ENCODE measurements at regions not wholly inside any gene's neighbourhood (a gene's known extent, or its start where the extent isn't known, plus 50 kb on each side); places are given as distances from the start of the nearest gene placed in this dataset.

DNA sequence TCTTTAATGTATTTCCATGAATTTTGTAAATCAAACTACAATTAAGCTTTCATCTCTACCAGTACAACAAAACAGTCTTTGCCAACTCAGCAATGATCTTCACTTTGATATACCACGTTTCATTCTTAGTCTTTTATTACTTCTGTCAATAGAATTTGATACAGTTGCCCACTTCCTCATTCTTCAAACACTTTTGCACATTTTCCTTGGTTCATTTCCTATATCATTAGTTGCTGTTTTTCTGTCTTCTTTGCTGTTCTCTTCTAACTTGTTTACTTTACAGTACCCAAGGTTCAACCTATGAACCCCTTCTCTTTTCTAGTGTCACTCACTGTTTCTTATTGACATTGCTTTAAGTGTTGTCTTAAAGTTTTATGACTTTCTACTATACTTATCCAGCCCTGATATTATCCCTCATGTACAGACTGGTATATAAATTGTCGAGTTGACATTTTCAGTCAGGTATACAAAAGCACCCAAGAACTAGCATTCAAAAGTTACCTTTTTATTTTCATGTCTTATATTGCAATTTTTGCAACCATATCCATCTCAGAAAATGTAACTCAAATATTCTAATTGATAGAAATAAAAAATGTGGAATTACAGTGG is 903.1 kb downstream of the NSUN3 start (continued):
- TF ChIP-seq, protein P1, sequence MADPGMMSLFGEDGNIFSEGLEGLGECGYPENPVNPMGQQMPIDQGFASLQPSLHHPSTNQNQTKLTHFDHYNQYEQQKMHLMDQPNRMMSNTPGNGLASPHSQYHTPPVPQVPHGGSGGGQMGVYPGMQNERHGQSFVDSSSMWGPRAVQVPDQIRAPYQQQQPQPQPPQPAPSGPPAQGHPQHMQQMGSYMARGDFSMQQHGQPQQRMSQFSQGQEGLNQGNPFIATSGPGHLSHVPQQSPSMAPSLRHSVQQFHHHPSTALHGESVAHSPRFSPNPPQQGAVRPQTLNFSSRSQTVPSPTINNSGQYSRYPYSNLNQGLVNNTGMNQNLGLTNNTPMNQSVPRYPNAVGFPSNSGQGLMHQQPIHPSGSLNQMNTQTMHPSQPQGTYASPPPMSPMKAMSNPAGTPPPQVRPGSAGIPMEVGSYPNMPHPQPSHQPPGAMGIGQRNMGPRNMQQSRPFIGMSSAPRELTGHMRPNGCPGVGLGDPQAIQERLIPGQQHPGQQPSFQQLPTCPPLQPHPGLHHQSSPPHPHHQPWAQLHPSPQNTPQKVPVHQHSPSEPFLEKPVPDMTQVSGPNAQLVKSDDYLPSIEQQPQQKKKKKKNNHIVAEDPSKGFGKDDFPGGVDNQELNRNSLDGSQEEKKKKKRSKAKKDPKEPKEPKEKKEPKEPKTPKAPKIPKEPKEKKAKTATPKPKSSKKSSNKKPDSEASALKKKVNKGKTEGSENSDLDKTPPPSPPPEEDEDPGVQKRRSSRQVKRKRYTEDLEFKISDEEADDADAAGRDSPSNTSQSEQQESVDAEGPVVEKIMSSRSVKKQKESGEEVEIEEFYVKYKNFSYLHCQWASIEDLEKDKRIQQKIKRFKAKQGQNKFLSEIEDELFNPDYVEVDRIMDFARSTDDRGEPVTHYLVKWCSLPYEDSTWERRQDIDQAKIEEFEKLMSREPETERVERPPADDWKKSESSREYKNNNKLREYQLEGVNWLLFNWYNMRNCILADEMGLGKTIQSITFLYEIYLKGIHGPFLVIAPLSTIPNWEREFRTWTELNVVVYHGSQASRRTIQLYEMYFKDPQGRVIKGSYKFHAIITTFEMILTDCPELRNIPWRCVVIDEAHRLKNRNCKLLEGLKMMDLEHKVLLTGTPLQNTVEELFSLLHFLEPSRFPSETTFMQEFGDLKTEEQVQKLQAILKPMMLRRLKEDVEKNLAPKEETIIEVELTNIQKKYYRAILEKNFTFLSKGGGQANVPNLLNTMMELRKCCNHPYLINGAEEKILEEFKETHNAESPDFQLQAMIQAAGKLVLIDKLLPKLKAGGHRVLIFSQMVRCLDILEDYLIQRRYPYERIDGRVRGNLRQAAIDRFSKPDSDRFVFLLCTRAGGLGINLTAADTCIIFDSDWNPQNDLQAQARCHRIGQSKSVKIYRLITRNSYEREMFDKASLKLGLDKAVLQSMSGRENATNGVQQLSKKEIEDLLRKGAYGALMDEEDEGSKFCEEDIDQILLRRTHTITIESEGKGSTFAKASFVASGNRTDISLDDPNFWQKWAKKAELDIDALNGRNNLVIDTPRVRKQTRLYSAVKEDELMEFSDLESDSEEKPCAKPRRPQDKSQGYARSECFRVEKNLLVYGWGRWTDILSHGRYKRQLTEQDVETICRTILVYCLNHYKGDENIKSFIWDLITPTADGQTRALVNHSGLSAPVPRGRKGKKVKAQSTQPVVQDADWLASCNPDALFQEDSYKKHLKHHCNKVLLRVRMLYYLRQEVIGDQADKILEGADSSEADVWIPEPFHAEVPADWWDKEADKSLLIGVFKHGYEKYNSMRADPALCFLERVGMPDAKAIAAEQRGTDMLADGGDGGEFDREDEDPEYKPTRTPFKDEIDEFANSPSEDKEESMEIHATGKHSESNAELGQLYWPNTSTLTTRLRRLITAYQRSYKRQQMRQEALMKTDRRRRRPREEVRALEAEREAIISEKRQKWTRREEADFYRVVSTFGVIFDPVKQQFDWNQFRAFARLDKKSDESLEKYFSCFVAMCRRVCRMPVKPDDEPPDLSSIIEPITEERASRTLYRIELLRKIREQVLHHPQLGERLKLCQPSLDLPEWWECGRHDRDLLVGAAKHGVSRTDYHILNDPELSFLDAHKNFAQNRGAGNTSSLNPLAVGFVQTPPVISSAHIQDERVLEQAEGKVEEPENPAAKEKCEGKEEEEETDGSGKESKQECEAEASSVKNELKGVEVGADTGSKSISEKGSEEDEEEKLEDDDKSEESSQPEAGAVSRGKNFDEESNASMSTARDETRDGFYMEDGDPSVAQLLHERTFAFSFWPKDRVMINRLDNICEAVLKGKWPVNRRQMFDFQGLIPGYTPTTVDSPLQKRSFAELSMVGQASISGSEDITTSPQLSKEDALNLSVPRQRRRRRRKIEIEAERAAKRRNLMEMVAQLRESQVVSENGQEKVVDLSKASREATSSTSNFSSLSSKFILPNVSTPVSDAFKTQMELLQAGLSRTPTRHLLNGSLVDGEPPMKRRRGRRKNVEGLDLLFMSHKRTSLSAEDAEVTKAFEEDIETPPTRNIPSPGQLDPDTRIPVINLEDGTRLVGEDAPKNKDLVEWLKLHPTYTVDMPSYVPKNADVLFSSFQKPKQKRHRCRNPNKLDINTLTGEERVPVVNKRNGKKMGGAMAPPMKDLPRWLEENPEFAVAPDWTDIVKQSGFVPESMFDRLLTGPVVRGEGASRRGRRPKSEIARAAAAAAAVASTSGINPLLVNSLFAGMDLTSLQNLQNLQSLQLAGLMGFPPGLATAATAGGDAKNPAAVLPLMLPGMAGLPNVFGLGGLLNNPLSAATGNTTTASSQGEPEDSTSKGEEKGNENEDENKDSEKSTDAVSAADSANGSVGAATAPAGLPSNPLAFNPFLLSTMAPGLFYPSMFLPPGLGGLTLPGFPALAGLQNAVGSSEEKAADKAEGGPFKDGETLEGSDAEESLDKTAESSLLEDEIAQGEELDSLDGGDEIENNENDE (IDR thresholded peaks at IDR 0.05; ENCODE audit: insufficient replicate concordance, low read length): no peak
- TF ChIP-seq BRCA1 (IDR thresholded peaks at IDR 0.05; ENCODE audit: low read depth, low read length) (no peak), POU5F1 (IDR thresholded peaks at IDR 0.05; ENCODE audit: low read depth, low read length) (no peak), HDAC2 (IDR thresholded peaks at IDR 0.05; ENCODE audit: borderline replicate concordance in 1 of 2, low read depth in 2 of 2, low read length in 2 of 2) (no peak), TCF12 (IDR thresholded peaks at IDR 0.05; ENCODE audit: low read depth, low read length) (no peak), JUN (IDR thresholded peaks at IDR 0.05; ENCODE audit: low read depth, low read length) (no peak), SP1 (IDR thresholded peaks at IDR 0.05; ENCODE audit: low read depth, low read length) (no peak)

Measured in H1 (cell line).